ENCODE measurements at regions not wholly inside any gene's neighbourhood (a gene's known extent, or its start where the extent isn't known, plus 50 kb on each side); places are given as distances from the start of the nearest gene placed in this dataset.

DNA sequence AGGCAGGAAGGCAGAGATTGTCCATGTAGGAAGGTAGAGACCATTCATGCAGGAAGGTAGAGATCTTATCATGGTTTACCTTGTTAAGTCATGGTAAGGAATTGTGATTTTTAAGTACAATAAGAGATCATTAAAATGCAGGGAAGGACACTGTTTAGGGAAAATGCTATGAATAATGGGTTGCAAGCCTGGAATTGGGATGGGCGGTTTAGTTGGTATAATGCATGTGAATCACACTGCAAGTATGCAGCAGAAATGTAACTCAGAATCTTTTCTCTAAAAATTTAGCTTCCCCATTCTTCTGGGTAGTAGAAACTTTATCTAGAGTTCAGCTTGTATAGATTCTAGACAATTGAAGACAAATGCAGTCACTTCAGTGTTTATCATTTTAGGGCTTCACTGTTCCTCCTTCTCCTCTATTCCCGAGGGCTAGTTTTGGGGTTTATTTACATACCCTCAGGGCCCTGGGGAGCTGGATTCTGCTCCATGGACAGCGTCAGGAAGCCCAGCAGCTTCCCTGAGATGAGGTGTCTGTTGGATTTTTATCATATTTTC lies 212.0 kb downstream of the SREK1 start:
- TF ChIP-seq CEBPB (IDR thresholded peaks at IDR 0.05): no peak
- TF ChIP-seq YY1 (IDR thresholded peaks at IDR 0.05; ENCODE audit: low read depth): no peak
- TF ChIP-seq EP300 (IDR thresholded peaks at IDR 0.05; ENCODE audit: borderline replicate concordance): no peak
- TF ChIP-seq, protein P1, sequence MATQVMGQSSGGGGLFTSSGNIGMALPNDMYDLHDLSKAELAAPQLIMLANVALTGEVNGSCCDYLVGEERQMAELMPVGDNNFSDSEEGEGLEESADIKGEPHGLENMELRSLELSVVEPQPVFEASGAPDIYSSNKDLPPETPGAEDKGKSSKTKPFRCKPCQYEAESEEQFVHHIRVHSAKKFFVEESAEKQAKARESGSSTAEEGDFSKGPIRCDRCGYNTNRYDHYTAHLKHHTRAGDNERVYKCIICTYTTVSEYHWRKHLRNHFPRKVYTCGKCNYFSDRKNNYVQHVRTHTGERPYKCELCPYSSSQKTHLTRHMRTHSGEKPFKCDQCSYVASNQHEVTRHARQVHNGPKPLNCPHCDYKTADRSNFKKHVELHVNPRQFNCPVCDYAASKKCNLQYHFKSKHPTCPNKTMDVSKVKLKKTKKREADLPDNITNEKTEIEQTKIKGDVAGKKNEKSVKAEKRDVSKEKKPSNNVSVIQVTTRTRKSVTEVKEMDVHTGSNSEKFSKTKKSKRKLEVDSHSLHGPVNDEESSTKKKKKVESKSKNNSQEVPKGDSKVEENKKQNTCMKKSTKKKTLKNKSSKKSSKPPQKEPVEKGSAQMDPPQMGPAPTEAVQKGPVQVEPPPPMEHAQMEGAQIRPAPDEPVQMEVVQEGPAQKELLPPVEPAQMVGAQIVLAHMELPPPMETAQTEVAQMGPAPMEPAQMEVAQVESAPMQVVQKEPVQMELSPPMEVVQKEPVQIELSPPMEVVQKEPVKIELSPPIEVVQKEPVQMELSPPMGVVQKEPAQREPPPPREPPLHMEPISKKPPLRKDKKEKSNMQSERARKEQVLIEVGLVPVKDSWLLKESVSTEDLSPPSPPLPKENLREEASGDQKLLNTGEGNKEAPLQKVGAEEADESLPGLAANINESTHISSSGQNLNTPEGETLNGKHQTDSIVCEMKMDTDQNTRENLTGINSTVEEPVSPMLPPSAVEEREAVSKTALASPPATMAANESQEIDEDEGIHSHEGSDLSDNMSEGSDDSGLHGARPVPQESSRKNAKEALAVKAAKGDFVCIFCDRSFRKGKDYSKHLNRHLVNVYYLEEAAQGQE (IDR thresholded peaks at IDR 0.05; ENCODE audit: low read depth): no peak
- TF ChIP-seq TAF1 (IDR thresholded peaks at IDR 0.05; ENCODE audit: low read depth): no peak
- no peak for TF ChIP-seq MAX (IDR thresholded peaks at IDR 0.05)
- no peak for TF ChIP-seq USF1 (IDR thresholded peaks at IDR 0.05)
- TF ChIP-seq ZBTB7A (IDR thresholded peaks at IDR 0.05; ENCODE audit: low read depth): no peak
- TF ChIP-seq FOXM1 (IDR thresholded peaks at IDR 0.05; ENCODE audit: borderline replicate concordance, low read depth): no peak
- TF ChIP-seq TEAD4 (IDR thresholded peaks at IDR 0.05): no peak
- TF ChIP-seq NFIC (IDR thresholded peaks at IDR 0.05): no peak
- no peak for TF ChIP-seq EGR1 (IDR thresholded peaks at IDR 0.05)
- no peak for TF ChIP-seq TCF12 (IDR thresholded peaks at IDR 0.05; ENCODE audit: low read depth)
- TF ChIP-seq CREB1 (IDR thresholded peaks at IDR 0.05; ENCODE audit: low read depth): no peak
- TF ChIP-seq RAD21 (IDR thresholded peaks at IDR 0.05; ENCODE audit: low read depth): no peak

GRCh38 chr5:66358741-66359140 lies 214.6 kb downstream of the SREK1 start:
- TF ChIP-seq CREB1 (IDR thresholded peaks at IDR 0.05; ENCODE audit: low read depth): no peak
- TF ChIP-seq MAX (IDR thresholded peaks at IDR 0.05): no peak
- TF ChIP-seq TEAD4 (IDR thresholded peaks at IDR 0.05): no peak
- no peak for TF ChIP-seq RAD21 (IDR thresholded peaks at IDR 0.05; ENCODE audit: low read depth)

GRCh38 chr5:66361070-66361469 lies 217.0 kb downstream of the SREK1 start:
- TF ChIP-seq TAF1 (IDR thresholded peaks at IDR 0.05; ENCODE audit: low read depth): no peak
- TF ChIP-seq RAD21 (IDR thresholded peaks at IDR 0.05; ENCODE audit: low read depth): no peak
- TF ChIP-seq EGR1 (IDR thresholded peaks at IDR 0.05): no peak
- TF ChIP-seq TEAD4 (IDR thresholded peaks at IDR 0.05): no peak
- no peak for TF ChIP-seq FOXM1 (IDR thresholded peaks at IDR 0.05; ENCODE audit: borderline replicate concordance, low read depth)
- no peak for TF ChIP-seq NFIC (IDR thresholded peaks at IDR 0.05)
- TF ChIP-seq USF1 (IDR thresholded peaks at IDR 0.05): no peak
- TF ChIP-seq TCF12 (IDR thresholded peaks at IDR 0.05; ENCODE audit: low read depth): no peak
- no peak for TF ChIP-seq ZBTB7A (IDR thresholded peaks at IDR 0.05; ENCODE audit: low read depth)
- TF ChIP-seq YY1 (IDR thresholded peaks at IDR 0.05; ENCODE audit: low read depth): no peak
- TF ChIP-seq CEBPB (IDR thresholded peaks at IDR 0.05): no peak
- TF ChIP-seq EP300 (IDR thresholded peaks at IDR 0.05; ENCODE audit: borderline replicate concordance): no peak
- TF ChIP-seq, protein P1 (IDR thresholded peaks at IDR 0.05; ENCODE audit: low read depth): no peak
- TF ChIP-seq CREB1 (IDR thresholded peaks at IDR 0.05; ENCODE audit: low read depth): no peak

GRCh38 chr5:66362046-66362445 lies 217.9 kb downstream of the SREK1 start:
- no peak for TF ChIP-seq EP300 (IDR thresholded peaks at IDR 0.05; ENCODE audit: borderline replicate concordance)
- no peak for TF ChIP-seq RAD21 (IDR thresholded peaks at IDR 0.05; ENCODE audit: low read depth)
- no peak for TF ChIP-seq TCF12 (IDR thresholded peaks at IDR 0.05; ENCODE audit: low read depth)
- no peak for TF ChIP-seq ZBTB7A (IDR thresholded peaks at IDR 0.05; ENCODE audit: low read depth)
- TF ChIP-seq TEAD4 (IDR thresholded peaks at IDR 0.05): no peak
- no peak for TF ChIP-seq EGR1 (IDR thresholded peaks at IDR 0.05)
- no peak for TF ChIP-seq NFIC (IDR thresholded peaks at IDR 0.05)
- TF ChIP-seq TAF1 (IDR thresholded peaks at IDR 0.05; ENCODE audit: low read depth): no peak
- no peak for TF ChIP-seq CEBPB (IDR thresholded peaks at IDR 0.05)
- TF ChIP-seq USF1 (IDR thresholded peaks at IDR 0.05): no peak
- TF ChIP-seq, protein P1 (IDR thresholded peaks at IDR 0.05; ENCODE audit: low read depth): no peak
- TF ChIP-seq FOXM1 (IDR thresholded peaks at IDR 0.05; ENCODE audit: borderline replicate concordance, low read depth): no peak
- TF ChIP-seq YY1 (IDR thresholded peaks at IDR 0.05; ENCODE audit: low read depth): no peak
- no peak for TF ChIP-seq MAX (IDR thresholded peaks at IDR 0.05)
- TF ChIP-seq CREB1 (IDR thresholded peaks at IDR 0.05; ENCODE audit: low read depth): no peak

Measured in Ishikawa (cell line).